ENCODE measurements at regions not wholly inside any gene's neighbourhood (a gene's known extent, or its start where the extent isn't known, plus 50 kb on each side); places are given as distances from the start of the nearest gene placed in this dataset.
"Not testable (repeated sequence)": the region's sequence is repeated elsewhere in the genome, so short reads cannot be mapped to it uniquely, and the experiment has no call there.

GRCh38 chr3:153269730-153270129 is 107.7 kb downstream of the RAP2B start:
- DNase-seq = no peak

- peak; percentile 14 for DNase-seq
Observed at GRCh38 chr3:153273217-153273616, 111.2 kb downstream of the RAP2B start.

DNA sequence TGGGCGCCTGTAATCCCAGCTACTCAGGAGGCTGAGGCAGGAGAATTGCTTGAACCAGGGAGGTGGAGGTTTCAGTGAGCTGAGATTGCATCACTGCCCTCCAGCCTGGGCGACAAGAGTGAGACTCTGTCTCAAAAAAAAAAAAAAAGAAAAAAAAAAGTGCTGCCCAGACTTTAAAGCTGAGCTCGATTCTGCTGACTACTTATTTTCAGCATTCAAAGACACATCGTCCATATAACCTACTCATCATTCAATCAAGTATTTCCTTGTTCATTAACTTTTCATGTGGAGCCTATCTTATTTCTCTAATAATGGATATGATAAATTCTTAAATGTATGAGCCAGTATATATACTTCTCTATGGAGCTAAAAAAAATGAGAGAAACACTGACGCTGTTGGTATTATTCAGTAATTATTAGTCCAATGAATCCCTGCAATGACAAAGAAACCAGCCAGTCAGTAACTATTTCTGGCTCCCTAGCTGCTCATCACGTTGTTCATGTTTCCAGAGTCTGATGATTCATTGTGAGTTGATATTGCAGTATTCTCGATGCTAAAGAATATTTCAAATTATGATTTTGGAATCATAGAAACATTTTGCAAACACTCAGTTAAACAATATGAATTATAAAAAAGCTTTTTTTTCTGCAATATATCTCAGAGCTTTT is 111.9 kb downstream of the RAP2B start:
- no peak for DNase-seq

DNA sequence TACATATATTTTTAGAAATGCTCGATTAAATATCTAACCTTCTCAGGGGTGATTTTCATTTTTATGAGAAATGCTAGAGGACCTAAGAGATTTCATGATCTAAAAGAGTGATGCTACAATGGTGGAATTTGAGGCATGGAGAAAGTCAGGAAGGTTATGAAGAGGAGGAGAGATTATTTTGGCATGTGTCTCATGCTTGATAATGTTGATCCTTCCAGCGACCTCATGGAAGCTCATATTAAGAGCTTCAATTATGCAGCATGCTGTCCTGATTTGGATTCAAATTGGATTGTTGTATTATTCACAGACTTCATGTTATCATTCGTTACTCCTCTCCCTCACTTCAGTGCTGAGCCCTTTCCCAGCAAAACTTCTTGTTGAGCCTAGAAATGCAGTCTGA is 112.5 kb downstream of the RAP2B start:
- no peak for DNase-seq

DNA sequence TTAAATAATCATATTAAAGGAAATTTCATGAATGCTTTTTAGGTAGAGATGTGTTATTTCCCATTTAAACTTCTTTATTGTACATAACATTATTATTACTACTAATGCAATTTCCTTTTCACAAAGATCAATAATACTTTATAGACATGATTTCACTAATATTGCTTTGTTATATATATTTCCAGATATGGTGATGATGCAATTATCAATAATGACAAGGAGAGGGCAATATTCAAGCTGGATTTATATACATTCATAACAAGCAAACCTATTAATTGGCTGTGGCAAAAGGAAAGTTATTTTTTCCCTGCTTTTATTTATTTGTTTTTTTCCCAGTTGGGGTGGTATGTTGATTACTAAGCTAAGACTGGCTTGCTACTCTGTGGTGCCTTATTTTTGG is 113.5 kb downstream of the RAP2B start:
- DNase-seq = no peak

DNA sequence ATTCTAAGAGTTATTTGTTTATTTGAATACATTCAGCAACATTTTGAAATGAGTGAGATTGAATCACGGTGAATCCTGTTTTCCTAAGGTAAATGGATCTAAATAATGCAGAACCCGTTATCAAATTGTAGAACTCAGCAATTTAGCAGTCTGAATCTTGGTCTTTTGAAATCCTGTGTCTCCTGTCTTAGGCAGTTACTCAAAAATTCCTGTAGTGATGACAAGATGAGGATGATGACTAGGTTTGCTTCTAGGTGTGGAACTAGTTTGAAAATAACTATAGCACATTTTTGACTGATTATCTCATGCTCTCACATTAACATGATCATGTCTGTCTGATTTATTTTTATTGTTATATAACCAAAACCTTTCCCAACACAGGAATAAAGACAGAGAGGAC is 115.0 kb downstream of the RAP2B start:
- DNase-seq = no peak

- DNase-seq = not testable (repeated sequence)
Observed at GRCh38 chr3:153281236-153281997, 119.4 kb downstream of the RAP2B start.

- no peak for DNase-seq
Observed at GRCh38 chr3:153282355-153282754, 120.3 kb downstream of the RAP2B start.

- DNase-seq = peak; percentile 87
Observed at GRCh38 chr3:153284282-153284938, 122.4 kb downstream of the RAP2B start.

GRCh38 chr3:153285194-153285641 is 123.2 kb downstream of the RAP2B start:
- DNase-seq = no peak

DNA sequence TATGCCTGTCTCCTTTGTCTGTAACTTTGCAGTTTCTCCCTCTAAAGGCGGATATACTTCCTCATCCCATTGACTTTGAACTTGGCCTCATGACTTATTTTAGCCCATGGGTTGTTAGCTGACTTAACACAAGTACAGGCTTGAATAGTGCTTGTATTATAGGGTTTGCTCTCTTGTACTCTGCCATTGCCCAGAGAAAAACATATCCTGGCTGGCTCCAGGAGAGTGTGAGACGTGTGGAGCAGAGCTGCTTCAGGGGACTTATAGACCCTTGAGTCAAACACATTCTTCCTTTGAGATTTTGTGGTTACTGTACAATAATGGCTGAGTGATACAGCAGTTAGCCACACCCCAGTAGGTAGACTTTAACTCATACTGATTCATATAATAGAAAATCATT is 124.0 kb downstream of the RAP2B start:
- DNase-seq = no peak

DNA sequence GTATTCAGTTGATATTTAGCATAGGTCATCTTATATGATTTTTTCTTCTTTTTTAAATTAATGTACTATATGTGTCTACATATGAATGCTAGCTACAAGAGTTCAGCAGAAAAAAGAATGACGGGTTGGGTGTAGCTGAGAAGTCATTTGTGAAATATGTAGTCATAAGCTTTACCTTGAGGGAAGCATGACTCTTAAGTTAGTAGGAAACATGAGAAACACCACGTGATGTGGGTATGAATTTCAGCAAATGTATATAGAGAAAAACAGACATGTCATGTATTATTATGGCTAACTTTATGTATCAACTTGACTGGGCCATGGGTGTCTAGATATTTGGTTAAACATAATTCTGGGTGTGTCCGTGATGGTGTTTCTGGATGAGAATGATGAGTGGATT is 125.0 kb downstream of the RAP2B start:
- DNase-seq = no peak

- peak; percentile 80 for DNase-seq
Observed at GRCh38 chr3:153289334-153289808, 127.3 kb downstream of the RAP2B start.

DNA sequence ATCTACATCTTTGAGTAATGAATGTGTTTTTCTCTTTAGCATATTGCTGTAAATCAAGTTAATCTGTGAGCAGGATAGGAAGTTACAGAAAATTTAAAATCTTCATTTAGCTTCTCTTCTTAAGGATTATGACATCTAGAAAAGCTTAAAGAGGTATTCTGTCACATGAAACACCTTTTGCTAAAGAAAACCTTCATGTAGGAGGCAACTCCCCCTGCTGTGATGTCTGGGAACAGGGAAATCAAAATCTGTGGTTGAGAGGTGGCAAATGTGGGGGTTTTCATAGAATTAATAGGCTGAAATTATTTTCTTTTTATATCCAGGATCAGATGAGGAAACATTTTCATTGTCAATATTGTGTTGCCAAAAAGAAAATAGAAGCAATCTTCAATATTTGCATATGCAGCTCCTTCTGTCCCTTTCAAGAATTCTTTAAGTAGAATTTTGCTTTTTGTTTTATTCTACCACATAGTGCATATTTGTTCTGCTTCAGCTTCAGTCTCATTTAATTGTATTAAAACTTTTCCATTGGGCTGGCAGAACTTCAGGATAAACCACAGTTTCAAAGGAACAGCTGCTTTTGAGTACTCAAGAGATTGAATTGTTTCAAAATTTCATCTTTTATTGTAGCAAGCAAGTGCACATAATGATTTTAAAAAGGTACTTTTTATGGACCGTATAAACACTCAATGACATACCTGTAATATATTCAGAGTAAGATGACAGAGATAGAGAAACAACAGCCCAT is 128.4 kb downstream of the RAP2B start:
- no peak for DNase-seq

- DNase-seq = peak; percentile 56
Observed at GRCh38 chr3:153291059-153291685, 129.1 kb downstream of the RAP2B start.

DNA sequence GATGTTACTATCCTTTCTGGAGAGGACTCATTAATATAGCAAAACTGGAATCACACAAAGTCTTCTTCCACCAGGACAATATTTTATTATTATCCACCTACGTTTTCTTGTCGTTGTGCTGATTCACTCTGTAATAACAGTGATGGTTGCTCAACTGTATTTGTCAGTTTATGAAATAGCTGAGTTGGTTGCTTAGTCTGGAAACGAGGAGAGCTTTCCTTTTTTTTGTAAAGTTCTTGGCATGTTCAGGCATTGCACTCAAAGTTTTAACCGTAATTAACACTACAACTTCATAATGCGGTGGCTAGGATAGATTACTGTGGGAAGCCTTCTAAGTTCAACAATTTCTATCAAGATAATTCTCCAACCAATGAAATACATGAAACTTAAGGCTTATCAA is 131.2 kb downstream of the RAP2B start:
- no peak for DNase-seq

DNA sequence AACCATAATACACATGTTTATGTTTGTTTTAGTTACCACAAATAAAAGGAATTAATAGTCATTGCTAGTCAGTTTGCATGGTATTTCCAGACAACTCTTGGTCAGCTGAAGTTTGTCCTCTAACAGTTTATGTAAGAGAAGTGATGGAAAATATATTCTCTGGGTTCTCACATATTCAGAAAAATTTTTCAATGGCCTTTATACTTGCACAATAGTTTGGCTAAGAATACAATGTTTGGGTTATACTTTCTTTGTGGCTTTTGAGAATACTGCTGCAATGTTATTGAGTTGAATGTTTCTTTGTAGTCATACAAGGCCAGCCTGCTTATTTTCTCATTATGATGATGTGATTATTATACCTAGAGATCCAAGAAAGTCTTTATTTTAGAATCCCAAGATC is 133.9 kb downstream of the RAP2B start:
- no peak for DNase-seq

DNA sequence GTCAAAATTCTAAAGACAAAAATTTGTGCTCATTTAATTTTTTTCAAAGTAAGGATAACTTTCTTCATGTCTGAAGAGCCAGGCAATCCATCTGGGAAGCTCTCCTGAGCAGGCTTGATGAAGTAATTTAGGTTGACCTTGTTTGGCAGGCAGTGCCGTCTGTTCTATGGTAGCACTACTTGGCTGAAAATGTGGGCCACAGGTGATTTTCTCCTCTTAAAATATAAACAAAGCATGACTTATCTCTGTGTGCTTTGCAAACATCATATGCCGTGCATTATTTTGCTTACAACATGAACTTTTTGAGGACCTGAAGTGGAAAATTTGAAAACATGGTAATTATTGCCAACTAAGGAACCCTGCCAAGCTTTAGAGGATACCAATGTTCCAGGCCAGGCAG is 143.2 kb downstream of the RAP2B start:
- DNase-seq = no peak

GRCh38 chr3:153311541-153311940 is 149.5 kb downstream of the RAP2B start:
- no peak for DNase-seq

- no peak for DNase-seq
Observed at GRCh38 chr3:153313302-153313965, 151.4 kb downstream of the RAP2B start.

DNA sequence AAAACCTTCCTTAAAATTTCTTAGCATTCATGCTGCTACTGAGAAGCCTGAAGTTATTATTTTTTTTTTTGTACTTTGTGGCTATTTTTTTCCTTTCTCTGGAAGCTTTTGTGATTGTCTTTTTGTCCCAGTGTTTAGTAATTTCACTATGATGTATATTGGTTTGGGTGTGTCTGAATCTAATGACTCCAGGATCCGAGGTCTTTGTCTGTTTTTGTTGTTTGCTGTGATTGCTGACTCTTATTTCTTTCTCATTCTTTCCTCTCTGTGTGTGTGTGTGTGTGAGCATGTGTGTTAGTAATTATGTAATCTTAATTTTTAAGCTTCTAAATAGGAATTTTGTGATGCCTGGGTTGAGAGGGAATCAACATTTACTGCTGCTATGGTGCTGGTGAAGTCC is 152.0 kb downstream of the RAP2B start:
- DNase-seq = no peak

GRCh38 chr3:153315781-153316180 is 153.8 kb downstream of the RAP2B start:
- no peak for DNase-seq
